GM12878 (cell line): ENCODE measurements at regions not wholly inside any gene's neighbourhood (a gene's known extent, or its start where the extent isn't known, plus 50 kb on each side); places are given as distances from the start of the nearest gene placed in this dataset.

Experiments
- ATAC-seq: fragments of 200-7000 bp; cut with Tn5 transposase; 3 replicates; pipeline ENCODE4 v1.9.1; 2020; ENCODE audit warnings: mild to moderate bottlenecking, moderate library complexity
- BruUV-seq: library from RNA; stranded (reverse); fragments of 400-500 nt; replicated peaks from 2 replicates; lab custom pipeline; 2021; lab: Mats Ljungman, UMichigan
- CTCF ChIA-PET: fragments of 300-600 bp; sonication (Branson Sonifier 250); formaldehyde crosslinking; extraction: SDS; loops from one replicate; lab custom pipeline; 2021; ENCODE audit warnings: inconsistent platforms; lab: Yijun Ruan, JAX
- POLR2A ChIA-PET: fragments of 350-600 bp; formaldehyde crosslinking; extraction: SDS; loops from one replicate; lab custom pipeline; 2021; ENCODE audit warnings: inconsistent platforms; lab: Charles Lee
- RAD21 ChIA-PET: fragments of 300-600 bp; sonication (Branson Sonifier 250); formaldehyde crosslinking; loops from one replicate; lab custom pipeline; 2023; ENCODE audit warnings: antibody characterized with exemption; ENCODE audit not compliant: unreplicated experiment; lab: Charles Lee
- SMC1A ChIA-PET: fragments of 300-600 bp; sonication (Branson Sonifier 250); formaldehyde crosslinking; loops from one replicate; lab custom pipeline; 2023; ENCODE audit not compliant: unreplicated experiment, uncharacterized antibody; lab: Charles Lee
- DNase-seq: peaks from one replicate; pipeline ENCODE4 v3.0.0-alpha.2; 2011; ENCODE audit warnings: low read depth, low spot score
- FAIRE-seq: peaks from 3 replicates; lab custom pipeline; 2011; peaks lifted over from hg19 to GRCh38; lab: Jason Lieb, UNC
- H2AFZ ChIP-seq: 2 replicates; pipeline ENCODE4 v1.6.0; 2011; ENCODE audit warnings: low read depth, low read length, control low read depth; ENCODE audit not compliant: control insufficient read depth
- H3K27ac ChIP-seq: 2 replicates; pipeline ENCODE4 v1.5.1; 2011; ENCODE audit warnings: control low read depth; ENCODE audit not compliant: control insufficient read depth, insufficient read depth
- H3K27me3 ChIP-seq, 2 experiments: replicated peaks in 1 of 2; 2 replicates each; pipeline versions ENCODE4 v1.6.0 to v1.6.1; 2011; ENCODE audit warnings: low read length in 1 of 2; ENCODE audit not compliant: control insufficient read depth in 2 of 2, insufficient read depth in 2 of 2
- H3K36me3 ChIP-seq, 2 experiments: 2 replicates each; pipeline ENCODE4 v1.5.1; 2011; ENCODE audit warnings: low read length in 1 of 2; ENCODE audit not compliant: control insufficient read depth in 2 of 2, insufficient read depth in 2 of 2
- H3K4me1 ChIP-seq: 2 replicates; pipeline ENCODE4 v1.6.1; 2011; ENCODE audit warnings: mild to moderate bottlenecking, low read length, moderate library complexity, mixed read lengths; ENCODE audit not compliant: control insufficient read depth, insufficient read depth
- H3K4me2 ChIP-seq: 2 replicates; pipeline ENCODE4 v1.6.0; 2011; ENCODE audit warnings: control low read depth; ENCODE audit not compliant: control insufficient read depth, insufficient read depth
- H3K4me3 ChIP-seq: fragments of 200-600 bp; sonication (generic); 2 replicates; pipeline ENCODE4 v1.5.1; 2016
- H3K79me2 ChIP-seq: 2 replicates; pipeline ENCODE4 v1.6.0; 2011; ENCODE audit warnings: low read length; ENCODE audit not compliant: control insufficient read depth, insufficient read depth
- H3K9ac ChIP-seq: 2 replicates; pipeline ENCODE4 v1.8.0; 2011; ENCODE audit warnings: low read length, control low read depth, mixed read lengths; ENCODE audit not compliant: control insufficient read depth, insufficient read depth
- H3K9me3 ChIP-seq: replicated peaks from 3 replicates; pipeline ENCODE4 v1.5.1; 2011; ENCODE audit warnings: mild to moderate bottlenecking, low read length; ENCODE audit not compliant: control insufficient read depth, insufficient read depth
- H4K20me1 ChIP-seq: 2 replicates; pipeline ENCODE4 v1.6.0; 2011; ENCODE audit not compliant: control insufficient read depth, insufficient read depth
- BACH1 ChIP-seq: fragments of 450-650 bp; IDR thresholded peaks from 2 replicates; pipeline ENCODE4 v1.6.1; 2017; ENCODE audit warnings: mild to moderate bottlenecking, borderline replicate concordance
- CBX5 ChIP-seq: sonication (generic); IDR thresholded peaks from 2 replicates; pipeline ENCODE4 v1.6.1; 2016; ENCODE audit warnings: low read depth, moderate library complexity, mild to moderate bottlenecking, inconsistent platforms
- CEBPB ChIP-seq, 2 experiments: fragments of 150-350 bp in 1 of 2; IDR thresholded peaks; 2 replicates each; pipeline ENCODE4 v1.6.1; 2012 to 2014; ENCODE audit warnings: low read depth in 2 of 2, low read length in 2 of 2, borderline replicate concordance in 1 of 2, inconsistent platforms in 1 of 2
- EED ChIP-seq: sonication (generic); IDR thresholded peaks from 2 replicates; pipeline ENCODE4 v1.6.1; 2016; ENCODE audit warnings: antibody characterized with exemption, low read depth
- ESRRA ChIP-seq: IDR thresholded peaks from 2 replicates; pipeline ENCODE4 v1.6.1; 2012; ENCODE audit warnings: mild to moderate bottlenecking, low read length, improper control_type of control experiment
- HDAC2 ChIP-seq: fragments of 200-600 bp; sonication (generic); IDR thresholded peaks from 2 replicates; pipeline ENCODE4 v1.6.1; 2017
- NFXL1 ChIP-seq: fragments of 450-650 bp; IDR thresholded peaks from 2 replicates; pipeline ENCODE4 v1.6.1; 2017; ENCODE audit warnings: antibody characterized with exemption, mild to moderate bottlenecking, borderline replicate concordance
- POLR2AphosphoS5 ChIP-seq: IDR thresholded peaks from 2 replicates; pipeline ENCODE4 v1.6.1; 2011; ENCODE audit warnings: mild to moderate bottlenecking, low read length, inconsistent platforms
- PRDM15 ChIP-seq: fragments of 450-650 bp; formaldehyde crosslinking; IDR thresholded peaks from 2 replicates; pipeline ENCODE4 v1.4.0; 2020; ENCODE audit warnings: mild to moderate bottlenecking, moderate library complexity
- WRNIP1 ChIP-seq: IDR thresholded peaks from 2 replicates; pipeline ENCODE4 v1.6.1; 2011; ENCODE audit warnings: low read depth, low read length, improper control_type of control experiment, borderline replicate concordance
- YBX1 ChIP-seq: fragments of 450-650 bp; IDR thresholded peaks from 2 replicates; pipeline ENCODE4 v1.6.1; 2016; ENCODE audit warnings: antibody characterized with exemption
- ZBTB40 ChIP-seq: fragments of 450-650 bp; IDR thresholded peaks from 2 replicates; pipeline ENCODE4 v1.6.1; 2016; ENCODE audit warnings: mild to moderate bottlenecking, moderate library complexity, borderline replicate concordance
- ZNF622 ChIP-seq: fragments of 450-650 bp; IDR thresholded peaks from 2 replicates; pipeline ENCODE4 v1.6.1; 2017; ENCODE audit warnings: mild to moderate bottlenecking, inconsistent platforms
- whole genome bisulfite sequencing: methylation state at CpG from one replicate; pipeline ENCODE4 v1.1.6; 2016; ENCODE audit warnings: low lambda C conversion rate; ENCODE audit not compliant: insufficient replicate concordance, insufficient coverage; ENCODE audit errors: missing lambda C conversion rate; 5-methylcytosine and 5-hydroxymethylcytosine counted together
- in situ Hi-C: fragments of 300-500 bp; cut with MboI; formaldehyde crosslinking; loops from 9 replicates; pipeline ENCODE4 v1.14.3; 2018; ENCODE audit warnings: mixed read lengths
- intact Hi-C: fragments of 100-400 bp; cut with micrococcal nuclease; formaldehyde crosslinking; loops from one replicate; pipeline ENCODE4 v1.14.2; 2022; ENCODE audit not compliant: unreplicated experiment

GRCh38 chr3:30269751-30270445 is 336.5 kb upstream of the TGFBR2 start (continued):
- TF ChIP-seq CBX5 = no peak
- no peak for TF ChIP-seq HDAC2
- TF ChIP-seq EED = no peak
- no peak for TF ChIP-seq YBX1
- no peak for TF ChIP-seq BACH1
- TF ChIP-seq WRNIP1 = no peak
- TF ChIP-seq ZNF622 = no peak
- TF ChIP-seq ESRRA = no peak

GRCh38 chr3:30271781-30272180 is 334.6 kb upstream of the TGFBR2 start:
- Histone ChIP-seq H3K9me3 (no peaks in the 10 kb centered on the region; the same call in 2 of the 3 replicates), H3K27ac (no peak overlapping the region), H3K4me1 (no peaks in the 10 kb centered on the region), H3K27me3 (no peaks in the 10 kb centered on the region), H4K20me1 (no peaks in the 10 kb centered on the region), H3K36me3 (no peaks in the 10 kb centered on the region), H3K9ac (no peak overlapping the region), H3K4me2 (no peak overlapping the region), H2AFZ (no peak overlapping the region), H3K4me3 (no peak overlapping the region), H3K79me2 (no peaks in the 10 kb centered on the region)
- ChIA-PET CTCF (no interaction called here), POLR2A (no interaction called here), RAD21 (no interaction called here), SMC1A (no interaction called here)
- no peak for ATAC-seq
- DNase-seq = no peak
- TF ChIP-seq PRDM15 (CRISPR knock-in tag) (no peak), POLR2AphosphoS5 (no peak), ZBTB40 (no peak), NFXL1 (no peak), CEBPB (IDR thresholded peaks at IDR 0.05; ENCODE audit: borderline replicate concordance in 1 of 2, low read depth in 2 of 2, low read length in 2 of 2) (no peak)
- WGBS = 2% methylated on average over 3 of the region's 3 CpGs
- no peak for FAIRE-seq
- intact Hi-C loops = no loop called here
- in situ Hi-C loops = no loop called here
- BruUV-seq = no TSS peak
